ENCODE measurements at regions not wholly inside any gene's neighbourhood (a gene's known extent, or its start where the extent isn't known, plus 50 kb on each side); places are given as distances from the start of the nearest gene placed in this dataset.

- H3K4me3 ChIP-seq: no peak overlapping the region
- DNase-seq: no peak
- no peak for TF ChIP-seq POLR2A (IDR thresholded peaks at IDR 0.05)
- no peak for TF ChIP-seq CTCF (IDR thresholded peaks at IDR 0.05)
- no peaks in the 10 kb centered on the region for H3K9me3 ChIP-seq
- no peak overlapping the region for H3K27ac ChIP-seq
- ATAC-seq: no peak
- H3K27me3 ChIP-seq: no peaks in the 10 kb centered on the region
- no peaks in the 10 kb centered on the region for H3K4me1 ChIP-seq
- WGBS (ENCODE audit: insufficient coverage, low coverage, low lambda C conversion rate, missing lambda C conversion rate): 78% methylated on average over 1 of the region's 1 CpG
- no peaks in the 10 kb centered on the region for H3K36me3 ChIP-seq
- intact Hi-C loops (cut with DNase I): loop anchor here in 1 of 2 donors (10.0 kb wide), 1 partner anchor 156 kb away; no protein-coding TSS in a partner anchor
These were observed 224.5 kb upstream of the TAPT1 start for GRCh38 chr4:16450724-16451123.

GRCh38 chr4:16450031-16450430, 223.8 kb upstream of the TAPT1 start:
- intact Hi-C loops (cut with DNase I): loop anchor here in 1 of 2 donors (10.0 kb wide), 1 partner anchor 155 kb away; no protein-coding TSS in a partner anchor

GRCh38 chr4:16449406-16449805, 223.1 kb upstream of the TAPT1 start:
- H3K9me3 ChIP-seq: no peaks in the 10 kb centered on the region
- H3K27ac ChIP-seq: no peak overlapping the region
- no peaks in the 10 kb centered on the region for H3K36me3 ChIP-seq
- H3K4me3 ChIP-seq: no peak overlapping the region
- no peaks in the 10 kb centered on the region for H3K27me3 ChIP-seq
- WGBS (ENCODE audit: insufficient coverage, low coverage, low lambda C conversion rate, missing lambda C conversion rate): 69% methylated on average over 2 of the region's 2 CpGs
- H3K4me1 ChIP-seq: no peaks in the 10 kb centered on the region
- no peak for ATAC-seq
- intact Hi-C loops (cut with DNase I): no loop called here
- TF ChIP-seq CTCF (IDR thresholded peaks at IDR 0.05) (no peak), POLR2A (IDR thresholded peaks at IDR 0.05) (no peak)
- DNase-seq: no peak

More at GRCh38 chr4:16450031-16450430, 223.8 kb upstream of the TAPT1 start:
- DNase-seq: no peak
- TF ChIP-seq CTCF (IDR thresholded peaks at IDR 0.05) (no peak), POLR2A (IDR thresholded peaks at IDR 0.05) (no peak)
- no peaks in the 10 kb centered on the region for H3K36me3 ChIP-seq
- 32% methylated on average over 2 of the region's 3 CpGs for WGBS (ENCODE audit: insufficient coverage, low coverage, low lambda C conversion rate, missing lambda C conversion rate)
- no peak overlapping the region for H3K4me3 ChIP-seq
- H3K4me1 ChIP-seq: no peaks in the 10 kb centered on the region
- H3K9me3 ChIP-seq: no peaks in the 10 kb centered on the region
- no peak for ATAC-seq
- H3K27ac ChIP-seq: no peak overlapping the region
- H3K27me3 ChIP-seq: no peaks in the 10 kb centered on the region

- DNase-seq (no peak), ATAC-seq (no peak)
- Histone ChIP-seq H3K4me1 (no peaks in the 10 kb centered on the region), H3K36me3 (no peaks in the 10 kb centered on the region), H3K9me3 (no peaks in the 10 kb centered on the region), H3K4me3 (no peak overlapping the region), H3K27me3 (no peaks in the 10 kb centered on the region), H3K27ac (no peak overlapping the region)
- intact Hi-C loops (cut with DNase I): no loop called here
- WGBS (ENCODE audit: insufficient coverage, low coverage, low lambda C conversion rate, missing lambda C conversion rate): 77% methylated on average over 9 of the region's 9 CpGs
- no peak for TF ChIP-seq POLR2A (IDR thresholded peaks at IDR 0.05)
- no peak for TF ChIP-seq CTCF (IDR thresholded peaks at IDR 0.05)
These were observed 222.1 kb upstream of the TAPT1 start for GRCh38 chr4:16448241-16448840.
